GM19467 (cell line): ENCODE measurements at regions not wholly inside any gene's neighbourhood (a gene's known extent, or its start where the extent isn't known, plus 50 kb on each side); places are given as distances from the start of the nearest gene placed in this dataset.
"Not testable (repeated sequence)": the region's sequence is repeated elsewhere in the genome, so short reads cannot be mapped to it uniquely, and the experiment has no call there.

Experiments used
- ATAC-seq: cut with Tn5 transposase; IDR thresholded peaks from one replicate; pipeline ENCODE4 v1.9.1; 2021; ENCODE audit warnings: mild to moderate bottlenecking, moderate library complexity; ENCODE audit not compliant: unreplicated experiment

- no peak for ATAC-seq
Observed at GRCh38 chr4:131509521-131509920, 1639.6 kb upstream of the PCDH10 start.

- no peak for ATAC-seq
Observed at GRCh38 chr4:131526686-131527085, 1622.4 kb upstream of the PCDH10 start.

DNA sequence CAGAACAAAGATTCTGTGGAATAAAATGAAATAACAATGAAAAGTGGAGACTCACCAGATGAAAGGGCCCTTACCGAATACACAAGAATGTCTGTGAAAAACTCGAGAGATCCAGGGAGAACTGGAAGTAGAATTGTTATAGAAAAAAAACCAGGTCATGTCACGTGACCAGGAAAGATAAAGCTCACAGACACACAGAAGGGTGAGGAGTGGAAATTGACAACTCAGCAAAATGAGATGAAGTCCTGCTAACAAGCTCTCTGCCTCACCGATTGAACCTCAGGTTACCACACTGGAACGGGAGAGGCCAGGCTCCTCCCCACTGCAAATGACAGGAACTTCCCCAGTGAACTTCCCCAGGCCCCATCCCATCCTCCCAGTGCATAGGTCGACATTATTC is 1618.0 kb upstream of the PCDH10 start:
- ATAC-seq: no peak

GRCh38 chr4:131534944-131535645 is 1614.0 kb upstream of the PCDH10 start:
- no peak for ATAC-seq

GRCh38 chr4:131540256-131540655 is 1608.8 kb upstream of the PCDH10 start:
- ATAC-seq: no peak

GRCh38 chr4:131547506-131547981 is 1601.5 kb upstream of the PCDH10 start:
- peak; percentile 77 for ATAC-seq

GRCh38 chr4:131551306-131551705 is 1597.8 kb upstream of the PCDH10 start:
- no peak for ATAC-seq

DNA sequence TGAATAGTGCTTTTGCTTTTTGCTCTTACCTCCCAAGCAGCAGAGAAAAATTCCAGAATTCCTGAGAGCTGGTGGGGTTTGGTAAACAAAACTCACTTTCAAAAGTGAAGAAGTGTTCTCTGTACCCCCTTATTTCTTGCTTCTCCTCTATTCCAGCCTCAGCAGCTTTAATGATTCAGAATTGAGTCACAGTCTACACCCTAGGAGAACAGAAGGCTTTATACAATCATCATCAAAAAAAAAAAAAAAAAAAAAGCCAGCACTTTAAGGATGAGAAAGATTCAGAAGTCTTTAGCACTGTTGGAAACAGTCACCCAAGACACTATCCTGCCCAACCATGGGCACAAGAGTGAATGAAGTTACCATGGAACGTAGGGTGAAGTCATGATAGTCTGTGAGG is 1583.1 kb upstream of the PCDH10 start:
- no peak for ATAC-seq

DNA sequence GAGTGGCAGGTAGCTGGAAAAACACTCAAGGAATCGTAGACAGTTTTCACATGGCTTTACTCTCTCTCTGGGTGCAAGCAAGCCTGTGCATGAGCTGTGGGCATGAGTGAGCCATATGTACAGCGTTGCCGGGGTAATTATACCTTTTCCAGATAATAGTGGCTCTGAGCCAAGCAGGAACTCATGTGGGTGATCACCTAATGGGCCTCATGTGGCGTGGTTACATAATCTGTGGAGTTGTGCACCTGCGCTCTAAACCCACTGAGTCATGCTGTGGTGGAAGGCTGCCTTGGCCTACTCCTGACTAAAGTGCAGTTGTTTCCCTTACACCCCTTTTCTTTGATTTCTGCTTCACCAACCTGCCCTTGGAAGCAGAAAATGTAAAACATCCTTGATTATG is 1564.5 kb upstream of the PCDH10 start:
- ATAC-seq: no peak

- no peak for ATAC-seq
Observed at GRCh38 chr4:131595140-131595539, 1554.0 kb upstream of the PCDH10 start.

DNA sequence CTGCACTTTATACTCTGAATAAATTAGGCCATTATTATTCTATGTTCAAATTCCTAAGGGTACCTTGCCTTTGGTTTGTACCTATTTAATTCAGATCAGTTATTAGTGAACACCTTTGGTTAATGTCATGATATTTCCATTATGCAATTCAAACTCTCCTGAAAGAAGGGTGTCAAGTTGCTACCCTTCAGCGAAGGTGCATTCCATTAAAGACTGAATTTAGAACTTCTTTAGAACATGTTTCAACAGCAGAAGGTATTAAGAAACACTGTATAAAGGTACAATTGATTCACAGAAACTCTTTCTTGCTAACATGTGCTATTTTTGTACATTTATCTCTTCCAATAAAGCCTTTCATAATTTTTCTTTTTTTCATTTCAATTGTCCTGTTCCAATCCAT is 1545.4 kb upstream of the PCDH10 start:
- no peak for ATAC-seq

DNA sequence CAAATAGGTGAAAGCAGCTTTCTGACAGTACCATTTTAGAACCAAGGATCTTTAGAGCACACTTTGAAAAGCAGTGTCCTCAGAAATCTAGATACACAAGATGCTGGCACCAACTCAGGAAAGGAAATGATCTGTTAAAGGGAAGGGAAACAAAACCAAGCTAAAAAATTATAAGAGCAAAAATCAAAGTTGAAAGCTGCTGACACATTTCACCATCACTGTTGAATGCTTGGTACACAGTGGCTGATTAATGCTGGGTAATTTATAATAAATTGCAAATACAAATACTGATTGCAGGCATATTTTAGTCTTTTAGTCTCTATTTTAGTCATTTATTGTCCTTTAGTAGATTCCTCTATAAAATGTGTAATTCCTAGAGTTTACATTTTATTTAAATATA is 1540.1 kb upstream of the PCDH10 start:
- ATAC-seq: no peak

DNA sequence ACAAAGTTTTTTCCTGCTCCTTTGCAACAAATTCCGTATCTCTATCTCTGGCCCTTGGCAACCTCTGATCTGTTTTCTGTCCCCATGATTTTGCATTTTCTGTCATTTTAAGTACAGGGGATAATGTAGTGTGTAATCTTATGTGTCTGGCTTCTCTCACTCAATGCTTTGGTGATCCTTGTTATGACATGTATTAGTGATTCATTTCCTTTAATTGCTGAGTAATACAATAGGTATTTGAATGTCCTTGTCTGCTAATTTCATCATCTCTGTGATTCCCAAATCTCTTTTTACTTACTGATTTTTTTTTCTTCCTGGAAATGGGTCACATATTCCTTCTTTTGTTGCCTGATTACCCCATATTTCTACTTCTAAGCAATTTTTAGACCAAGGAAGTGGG is 1538.6 kb upstream of the PCDH10 start:
- not testable (repeated sequence) for ATAC-seq

GRCh38 chr4:131613086-131613823 is 1535.8 kb upstream of the PCDH10 start:
- ATAC-seq: peak; percentile 24

GRCh38 chr4:131613824-131614216 is 1535.3 kb upstream of the PCDH10 start:
- ATAC-seq: peak; percentile 68

DNA sequence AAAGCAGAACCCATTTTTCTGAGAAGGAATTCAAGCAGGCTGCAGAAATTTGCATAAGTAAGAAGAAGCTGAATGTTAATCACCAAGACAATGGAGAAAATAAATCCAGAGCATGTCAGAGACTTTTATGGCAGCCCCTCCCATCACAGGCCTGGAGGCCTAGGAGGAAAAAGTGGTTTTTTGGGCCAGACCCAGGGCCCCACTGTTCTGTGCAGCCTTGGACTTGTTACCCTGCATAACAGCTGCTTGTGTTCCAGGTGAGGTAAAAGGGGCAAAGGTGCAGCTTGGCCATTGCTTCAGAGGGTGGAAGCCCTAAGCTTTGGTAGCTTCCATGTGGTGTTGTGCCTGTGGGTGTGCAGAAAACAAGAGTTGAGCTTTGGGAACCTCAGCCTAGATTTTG is 1516.2 kb upstream of the PCDH10 start:
- ATAC-seq: no peak

GRCh38 chr4:131635191-131635590 is 1513.9 kb upstream of the PCDH10 start:
- no peak for ATAC-seq

GRCh38 chr4:131638781-131639180 is 1510.3 kb upstream of the PCDH10 start:
- ATAC-seq: no peak

DNA sequence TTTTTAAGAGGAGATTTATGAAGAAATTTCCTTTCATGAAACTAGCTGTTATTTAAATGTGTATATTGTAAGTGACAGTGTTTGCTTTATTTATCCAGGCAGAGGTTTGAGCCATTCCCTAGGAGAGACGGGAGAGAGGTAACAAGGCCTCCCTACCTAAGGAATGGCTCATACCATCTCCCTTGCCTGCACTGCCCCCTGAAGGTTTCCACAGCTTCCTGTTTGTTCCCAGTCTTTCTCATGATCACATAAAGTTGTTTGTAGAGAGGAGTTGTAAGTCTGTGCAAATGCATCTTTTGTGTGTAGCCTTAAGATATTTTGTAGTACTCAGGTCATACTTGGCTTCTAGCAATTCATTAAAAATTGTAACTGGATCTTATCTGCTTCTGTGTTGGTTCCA is 1504.5 kb upstream of the PCDH10 start:
- ATAC-seq: no peak

- no peak for ATAC-seq
Observed at GRCh38 chr4:131649227-131649626, 1499.9 kb upstream of the PCDH10 start.

- no peak for ATAC-seq
Observed at GRCh38 chr4:131650951-131651350, 1498.1 kb upstream of the PCDH10 start.

DNA sequence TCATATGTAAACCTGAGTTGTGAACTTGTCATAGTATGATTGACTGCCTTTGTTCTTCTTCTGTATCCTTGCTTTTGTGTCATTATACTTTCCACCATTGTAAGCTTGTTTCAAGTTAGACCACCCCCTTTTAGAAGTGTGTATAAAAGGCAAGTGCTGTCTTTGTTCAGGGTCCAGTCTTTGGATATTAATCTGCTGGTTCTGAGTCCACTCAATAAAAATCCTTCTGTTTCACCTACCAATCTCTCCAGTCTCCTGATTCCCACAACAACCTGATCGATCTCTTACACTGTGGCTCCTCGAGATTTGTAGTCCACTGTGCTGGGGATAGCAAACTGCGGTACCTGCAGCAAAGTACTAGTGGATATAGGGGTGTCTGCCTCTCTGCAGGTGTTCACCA is 1465.8 kb upstream of the PCDH10 start:
- ATAC-seq: not testable (repeated sequence)
